EL (cell line): ENCODE measurements at regions not wholly inside any gene's neighbourhood (a gene's known extent, or its start where the extent isn't known, plus 50 kb on each side); places are given as distances from the start of the nearest gene placed in this dataset.
A peak's percentile ranks its signal among the peaks of the same experiment; 100 is the strongest.
"Not testable (repeated sequence)": the region's sequence is repeated elsewhere in the genome, so short reads cannot be mapped to it uniquely, and the experiment has no call there.

Source experiments
- DNase-seq: peaks from one replicate; pipeline ENCODE4 v3.0.0-alpha.2; 2016

GRCh38 chr18:44359741-44360140, 320.9 kb upstream of the SETBP1 start:
- DNase-seq: not testable (repeated sequence)

DNA sequence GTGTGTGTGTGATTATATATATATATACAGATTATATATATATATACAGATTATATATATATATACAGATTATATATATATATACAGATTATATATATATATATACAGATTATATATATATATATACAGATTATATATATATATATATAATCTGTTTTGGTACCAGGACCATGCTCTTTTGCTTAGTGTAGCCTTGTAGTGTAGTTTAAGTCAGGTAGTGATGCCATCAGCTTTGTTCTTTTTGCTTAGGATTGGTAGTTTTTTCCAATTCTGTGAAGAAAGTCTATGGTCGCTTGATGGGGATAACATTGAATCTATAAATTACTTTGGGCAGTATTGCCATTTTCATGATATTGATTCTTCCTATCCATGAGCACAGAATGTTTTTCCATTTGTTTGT, 318.5 kb upstream of the SETBP1 start:
- not testable (repeated sequence) for DNase-seq

DNA sequence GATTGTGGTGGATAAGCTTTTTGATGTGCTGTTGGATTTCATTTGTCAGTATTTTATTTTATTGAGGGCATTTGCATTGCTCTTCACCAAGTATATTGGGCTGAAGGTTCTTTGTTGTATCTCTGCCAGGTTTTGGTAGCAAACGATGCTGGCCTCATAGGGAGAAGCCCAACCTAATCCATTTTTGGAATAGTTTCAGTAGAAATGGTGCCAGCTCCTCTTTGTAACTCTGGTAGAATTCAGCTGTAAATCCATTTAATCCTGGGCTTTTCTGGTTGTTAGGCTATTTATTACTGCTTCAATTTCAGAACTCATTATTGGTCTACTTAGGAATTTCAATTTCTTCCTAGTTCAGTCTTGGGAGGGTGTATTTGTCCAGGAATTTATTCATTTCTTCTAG, 309.8 kb upstream of the SETBP1 start:
- no peak for DNase-seq

GRCh38 chr18:44374966-44375365, 305.7 kb upstream of the SETBP1 start:
- DNase-seq: no peak

DNA sequence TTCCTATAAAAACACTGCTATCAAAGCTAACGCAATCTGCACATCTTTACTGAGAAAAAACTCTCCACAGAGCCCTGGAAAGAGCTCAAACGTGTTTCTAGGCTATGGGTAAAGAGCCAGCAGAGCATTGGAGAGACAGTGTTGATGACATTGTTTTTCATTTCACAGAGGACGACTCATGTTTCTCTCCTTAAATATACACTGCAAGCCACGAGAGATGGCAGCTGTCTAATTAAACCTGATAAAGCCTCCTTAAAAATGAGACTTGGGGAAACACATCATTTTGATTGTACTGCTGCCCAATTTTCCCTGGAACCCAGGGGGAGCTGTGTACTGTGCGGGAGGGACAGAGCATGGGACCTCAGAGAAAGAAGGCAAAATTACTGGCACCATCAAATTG, 294.3 kb upstream of the SETBP1 start:
- no peak for DNase-seq

GRCh38 chr18:44388329-44388728, 292.4 kb upstream of the SETBP1 start:
- DNase-seq: no peak

DNA sequence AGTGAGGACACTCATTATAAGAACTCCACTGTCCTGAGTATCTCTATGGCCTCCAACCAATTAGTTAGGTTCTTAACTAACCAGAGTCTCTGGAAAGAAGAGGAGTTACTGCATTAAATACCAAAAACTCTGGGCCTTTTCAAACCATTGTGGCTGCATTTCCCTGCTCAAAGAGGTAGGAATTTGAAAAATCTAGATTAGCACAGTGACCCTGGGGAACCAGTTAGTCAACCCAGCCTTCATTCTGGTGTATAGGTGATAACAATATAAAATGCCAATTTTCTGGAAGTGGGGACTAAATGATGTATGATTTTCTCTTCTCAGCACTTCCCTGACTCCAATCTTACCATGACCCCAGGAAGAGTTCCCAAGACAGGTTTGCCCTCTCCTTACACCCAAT, 287.8 kb upstream of the SETBP1 start:
- no peak for DNase-seq

DNA sequence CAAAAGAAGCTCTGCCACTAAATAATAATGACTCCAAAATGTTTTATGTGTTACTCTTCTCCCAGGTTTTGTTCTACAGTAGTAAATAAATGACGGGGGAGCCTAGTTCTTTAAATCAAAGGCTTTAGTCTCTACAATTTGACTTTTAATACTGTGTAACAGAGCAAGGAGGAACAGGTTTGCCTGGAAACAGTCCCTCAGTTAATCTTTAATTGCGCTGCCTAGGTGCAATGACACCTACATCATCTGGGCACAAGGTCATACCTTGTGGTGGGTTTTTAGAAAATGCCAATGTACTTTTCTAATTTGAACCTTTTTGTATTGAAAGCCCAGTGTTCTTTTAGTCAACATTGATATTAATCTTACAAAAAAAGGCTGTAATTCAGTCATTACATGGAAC, 287.3 kb upstream of the SETBP1 start:
- DNase-seq: no peak

GRCh38 chr18:44396550-44396949, 284.1 kb upstream of the SETBP1 start:
- no peak for DNase-seq

DNA sequence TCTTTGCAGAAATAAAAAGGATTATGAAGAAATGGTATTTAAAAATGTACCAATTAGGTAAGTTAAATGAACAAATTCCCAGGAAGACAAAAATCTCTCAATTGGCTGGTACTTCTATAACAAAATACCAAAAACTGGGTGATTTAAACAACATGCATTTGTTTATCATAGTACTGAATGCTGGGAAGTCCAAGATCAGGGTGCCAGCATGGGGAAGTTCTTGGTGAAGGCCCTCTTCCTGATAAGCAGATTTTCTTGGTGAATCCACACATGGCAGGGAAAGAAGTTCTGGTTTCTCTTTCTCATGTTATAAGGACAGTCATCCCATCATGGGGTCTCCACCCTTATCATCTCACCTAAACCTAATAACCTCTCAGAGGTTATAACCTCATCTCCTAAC, 271.6 kb upstream of the SETBP1 start:
- no peak for DNase-seq

DNA sequence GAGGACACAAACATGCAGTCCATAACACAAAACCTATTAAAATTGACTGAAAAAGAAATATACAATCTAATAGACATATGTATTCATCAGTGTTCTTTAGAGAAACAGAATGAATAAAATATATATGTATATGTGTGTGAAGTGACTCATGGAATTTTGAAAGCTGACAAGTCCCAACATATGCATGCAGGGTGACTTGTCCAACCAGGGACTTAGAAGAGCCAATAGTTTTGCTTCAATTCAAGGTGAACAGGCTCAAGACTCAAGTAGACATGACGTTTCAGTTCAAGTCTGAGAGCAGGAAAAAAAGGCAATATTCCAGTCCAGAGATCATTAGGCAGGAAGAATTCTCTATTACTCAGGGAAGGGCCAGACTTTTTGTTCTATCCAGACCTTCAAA, 271.2 kb upstream of the SETBP1 start:
- no peak for DNase-seq

- DNase-seq: no peak
Observed at GRCh38 chr18:44410740-44411139, 269.9 kb upstream of the SETBP1 start.

DNA sequence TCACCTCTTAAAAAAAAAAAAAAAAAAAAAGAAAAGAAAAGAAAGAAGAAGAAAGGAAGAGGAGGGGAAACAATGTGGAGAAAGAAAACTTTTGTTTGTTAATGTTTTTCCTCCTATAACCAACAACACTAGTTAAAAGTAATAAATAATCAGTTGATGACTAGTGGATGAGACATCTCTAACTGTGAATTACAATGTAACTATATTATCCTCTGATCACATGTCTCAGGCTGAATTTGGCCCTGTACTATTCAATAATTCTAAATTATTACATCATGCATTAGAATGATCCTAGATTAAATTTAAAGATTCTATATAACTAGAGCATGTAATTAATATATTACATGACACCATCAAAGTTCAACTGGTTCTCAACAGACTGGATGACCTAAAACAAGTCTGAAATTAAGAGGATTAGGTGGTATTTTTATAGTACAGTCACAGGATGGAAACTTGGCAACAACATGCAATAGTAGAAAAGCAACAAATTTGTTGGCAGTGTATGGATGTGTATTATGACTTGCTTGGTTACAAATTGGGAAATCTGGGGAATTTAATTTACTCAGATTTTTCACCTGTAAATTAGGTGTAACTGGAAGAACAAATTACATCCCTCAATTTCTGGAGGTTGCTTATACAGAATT, 269.3 kb upstream of the SETBP1 start:
- no peak for DNase-seq

DNA sequence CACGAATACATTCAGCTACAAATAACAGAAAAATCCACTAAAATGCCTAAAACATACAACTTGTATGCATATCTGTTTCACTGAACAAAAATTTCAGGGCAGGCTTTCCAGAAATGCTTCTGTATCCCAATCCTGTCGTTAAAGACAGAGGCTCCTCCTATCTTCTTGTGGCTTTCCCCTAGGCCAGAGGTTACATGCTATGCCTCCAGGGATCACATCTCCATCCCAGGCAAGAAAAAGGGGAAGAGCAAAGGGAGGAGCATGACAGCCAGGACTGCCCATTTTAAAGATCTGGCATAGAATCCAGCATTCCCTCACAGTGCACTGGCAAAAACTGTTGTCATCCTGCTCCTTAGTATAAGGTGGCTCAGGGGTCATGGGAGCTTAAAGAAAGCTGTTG, 268.7 kb upstream of the SETBP1 start:
- DNase-seq: peak; percentile 26

DNA sequence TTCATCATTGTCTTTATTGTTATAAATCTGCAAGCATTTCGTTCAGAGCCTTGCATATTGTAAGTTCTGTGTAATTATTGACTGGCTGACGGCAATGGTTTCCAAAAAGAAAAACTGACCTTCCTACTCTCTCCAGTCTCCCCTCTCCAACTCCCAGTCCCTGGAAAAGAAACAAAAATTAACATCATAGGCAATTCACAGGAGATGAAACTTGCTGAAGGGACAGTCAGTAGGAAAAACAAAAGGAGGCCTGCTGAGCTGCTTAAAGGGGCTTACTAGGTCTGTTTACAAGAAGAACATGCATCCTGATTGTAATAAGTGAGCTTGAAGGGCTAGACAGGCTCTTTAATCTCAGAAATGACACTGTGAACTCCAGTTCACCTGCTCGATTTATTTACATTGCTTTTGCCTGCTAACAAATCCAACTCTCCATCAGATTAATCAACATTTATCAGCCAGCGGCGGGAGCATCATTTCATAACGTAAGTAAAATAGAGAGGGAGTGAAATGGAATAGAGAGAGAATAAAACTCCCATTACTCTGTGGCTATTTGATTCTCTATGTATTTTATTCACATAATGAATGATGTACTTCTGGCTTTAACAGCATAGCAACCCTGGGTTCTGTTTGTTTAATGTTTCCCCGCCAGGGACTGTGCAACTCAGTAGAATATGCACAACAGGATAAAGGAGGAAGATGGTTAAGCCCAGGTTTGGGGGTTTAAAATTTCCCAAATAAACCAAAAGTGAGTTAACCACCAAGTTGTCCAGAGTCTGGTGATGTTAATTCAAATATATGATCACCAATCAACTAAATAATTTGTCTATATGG, 256.7 kb upstream of the SETBP1 start:
- DNase-seq: no peak

GRCh38 chr18:44424645-44425035, 256.0 kb upstream of the SETBP1 start:
- DNase-seq: no peak

DNA sequence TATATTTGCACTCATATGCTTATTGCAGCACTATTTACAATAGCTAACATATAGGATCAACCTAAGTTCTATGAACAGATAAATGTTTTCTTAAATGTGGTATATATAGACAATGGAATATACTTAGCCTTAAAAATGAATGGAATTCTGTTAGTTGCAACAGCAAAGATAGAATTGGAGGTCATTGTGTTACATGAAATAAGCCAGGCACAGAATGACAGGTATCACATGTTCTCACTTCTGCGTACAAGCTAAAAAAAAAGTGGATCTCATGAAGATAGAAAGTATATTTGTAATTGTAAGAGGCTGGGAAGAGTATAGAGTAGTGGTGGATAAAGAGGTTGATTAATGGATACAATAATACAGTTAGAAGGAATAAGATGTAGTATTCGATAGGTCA, 255.5 kb upstream of the SETBP1 start:
- no peak for DNase-seq

DNA sequence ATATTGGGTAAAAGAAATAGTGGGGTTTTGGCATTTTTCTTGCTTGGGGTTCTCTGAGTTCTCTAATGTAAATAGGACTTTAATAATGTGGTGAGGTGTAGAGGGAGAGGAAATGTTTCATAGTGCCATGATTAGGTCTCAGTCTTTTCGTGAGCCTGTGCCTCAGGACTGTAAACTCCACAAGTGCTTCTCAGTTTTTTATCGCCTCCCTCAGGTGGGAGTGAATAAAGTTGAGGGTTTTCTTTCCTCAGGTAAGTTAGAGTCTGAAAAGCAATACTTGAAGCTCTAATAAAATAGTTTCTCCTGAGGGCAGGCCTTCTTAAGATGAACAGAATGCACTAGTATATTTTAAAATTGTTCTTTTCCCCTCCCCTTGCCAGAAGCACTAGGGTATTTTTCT, 243.1 kb upstream of the SETBP1 start:
- no peak for DNase-seq

- no peak for DNase-seq
Observed at GRCh38 chr18:44450226-44450625, 230.5 kb upstream of the SETBP1 start.

- peak; percentile 44 for DNase-seq
Observed at GRCh38 chr18:44452346-44452745, 228.3 kb upstream of the SETBP1 start.

GRCh38 chr18:44453505-44453904, 227.2 kb upstream of the SETBP1 start:
- peak; percentile 55 for DNase-seq

DNA sequence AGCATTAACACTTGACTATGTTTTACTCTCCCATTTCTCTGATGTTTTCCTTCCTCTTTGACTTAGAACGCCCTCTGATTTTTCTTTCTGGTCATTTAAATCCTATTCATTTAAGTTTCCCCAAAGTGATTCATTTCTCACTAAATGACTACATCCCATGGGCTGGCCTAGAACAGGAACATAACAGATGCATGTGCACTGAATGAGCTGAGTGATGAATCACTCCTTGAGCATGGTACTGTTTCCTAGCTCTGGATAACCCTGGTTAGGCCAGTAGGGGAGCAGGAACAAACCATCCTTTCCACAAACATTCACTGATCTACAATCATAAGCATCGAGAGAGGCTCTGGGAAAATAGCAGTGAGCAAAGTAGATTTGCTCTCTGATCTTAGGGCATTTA, 221.9 kb upstream of the SETBP1 start:
- peak; percentile 71 for DNase-seq

DNA sequence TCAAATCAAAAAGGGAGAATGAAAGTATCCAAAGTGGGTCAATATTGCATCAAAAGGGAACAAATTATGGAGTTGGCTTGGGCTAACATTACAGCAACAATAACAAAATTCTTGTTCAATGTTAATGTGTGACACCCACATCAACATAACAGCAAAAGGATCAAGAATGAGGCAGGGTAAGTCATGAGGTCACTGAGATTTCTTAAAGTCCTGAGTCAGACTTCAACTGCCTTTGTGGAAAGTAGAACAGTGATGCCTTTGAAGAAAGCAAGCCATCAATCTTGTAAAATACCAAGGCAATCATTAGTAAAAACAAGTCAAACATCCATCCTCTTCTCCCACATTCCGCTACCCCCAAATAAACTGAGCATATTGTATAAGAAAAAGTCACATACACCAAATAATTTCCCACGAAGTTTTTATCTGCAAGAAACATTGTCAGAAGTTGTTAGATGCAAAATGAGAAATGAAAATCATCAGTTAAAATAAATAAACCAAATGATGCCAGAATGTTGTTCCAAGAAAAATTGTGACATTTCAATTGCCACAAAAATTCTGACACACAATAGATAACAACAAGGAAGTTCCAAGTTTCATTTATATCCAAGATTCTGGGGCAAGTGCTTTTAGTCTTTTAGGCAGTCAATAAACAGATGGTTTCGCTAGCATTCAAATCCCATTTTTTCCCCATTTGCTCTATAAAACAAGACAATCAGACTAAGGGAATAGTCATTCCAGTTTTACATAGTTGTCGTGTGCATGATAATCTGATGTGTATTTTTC, 216.1 kb upstream of the SETBP1 start:
- DNase-seq: peak; percentile 1

DNA sequence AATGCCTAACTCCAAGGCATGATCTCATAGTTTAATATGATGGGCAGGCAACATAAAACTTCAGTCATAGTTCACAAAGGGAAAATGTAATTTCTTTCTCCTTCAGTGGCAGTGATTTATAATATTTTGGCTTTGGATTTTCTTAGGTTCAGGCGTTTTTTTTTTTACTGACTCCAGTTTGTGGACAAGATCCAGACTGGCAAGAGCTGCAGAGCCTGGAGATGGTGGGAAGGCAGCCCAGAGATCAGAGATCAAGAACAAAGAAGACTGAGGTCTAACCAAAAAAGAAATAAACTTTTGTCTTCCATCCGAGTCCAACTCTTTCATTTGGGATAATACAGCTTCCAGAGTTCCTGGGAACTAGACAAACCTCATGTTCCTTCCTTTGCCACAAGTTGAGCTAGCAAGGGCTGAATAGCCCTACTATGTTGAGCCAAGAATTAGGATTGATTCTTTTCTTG, 215.3 kb upstream of the SETBP1 start:
- no peak for DNase-seq
